Gastrocnemius medialis (tissue), 4 donors: ENCODE measurements at regions not wholly inside any gene's neighbourhood (a gene's known extent, or its start where the extent isn't known, plus 50 kb on each side); places are given as distances from the start of the nearest gene placed in this dataset.

ENCODE experiments used
- ATAC-seq, 2 donors: fragments of 150-250 bp; one replicate each; pipeline ENCODE4 v1.9.1; 2016
- DNase-seq, 2 donors: peaks; one replicate each; pipeline ENCODE4 v3.0.0-alpha.2; 2019
- H3K27ac ChIP-seq, 4 donors: fragments of 200-600 bp; sonication (generic); 1 replicate in 1 of 4; 2 replicates in 3 of 4; pipeline ENCODE4 v1.5.1; 2016 to 2018; ENCODE audit warnings: mild to moderate bottlenecking in 2 of 4, moderate library complexity in 1 of 4
- H3K27me3 ChIP-seq, 3 donors: fragments of 200-600 bp; sonication (generic) in 2 of 3; 1 replicate in 1 of 3; 2 replicates in 2 of 3; pipeline versions ENCODE4 v1.5.1 to v1.6.0; 2016 to 2019; ENCODE audit warnings: mild to moderate bottlenecking in 1 of 3, moderate library complexity in 1 of 3
- H3K36me3 ChIP-seq, 2 donors: fragments of 200-600 bp; sonication (generic) in 1 of 2; one replicate each; pipeline ENCODE4 v1.5.1; 2017 to 2018
- H3K4me1 ChIP-seq, 2 donors: fragments of 200-600 bp; sonication (generic) in 1 of 2; one replicate each; pipeline ENCODE4 v1.5.1; 2016 to 2017; ENCODE audit warnings: mild to moderate bottlenecking in 2 of 2
- H3K4me3 ChIP-seq, 4 donors: fragments of 200-600 bp; sonication (generic) in 3 of 4; 1 replicate in 1 of 4; 2 replicates in 3 of 4; pipeline ENCODE4 v1.5.1; 2016 to 2019; ENCODE audit warnings: mild to moderate bottlenecking in 2 of 4
- H3K9me3 ChIP-seq, 3 donors: fragments of 200-600 bp; sonication (generic) in 2 of 3; 1 replicate in 1 of 3; 2 replicates in 2 of 3; pipeline ENCODE4 v1.5.1; 2016 to 2019
- POLR2A ChIP-seq, 2 donors: fragments of 450-650 bp; IDR thresholded peaks; one replicate each; pipeline ENCODE4 v1.6.1; 2017; ENCODE audit warnings: antibody characterized with exemption in 2 of 2, mild to moderate bottlenecking in 2 of 2, moderate library complexity in 2 of 2
- in situ Hi-C, 4 donors: fragments of 200-750 bp; cut with MboI; loops; one replicate each; pipeline versions ENCODE4 v1.15.0 to v1.8.0; 2017; ENCODE audit warnings: low sequenced_read_pairs in 4 of 4
- intact Hi-C: fragments of 100-400 bp; cut with DNase I; formaldehyde crosslinking; loops from one replicate; pipeline ENCODE4 v1.15.1; 2023; ENCODE audit warnings: low total_unique reads
- TF ChIP-seq, protein P1 (sequence below), 5 experiments: fragments of 450-650 bp in 3 of 5; fragments of 200-600 bp in 2 of 5; sonication (generic) in 2 of 5; IDR thresholded peaks in 4 of 5; conservative IDR thresholded peaks in 1 of 5; 1 replicate in 4 of 5; 2 replicates in 1 of 5; pipeline ENCODE4 v1.5.1; 2016 to 2019; ENCODE audit warnings: antibody characterized with exemption in 5 of 5, mild to moderate bottlenecking in 3 of 5, moderate library complexity in 3 of 5

DNA sequence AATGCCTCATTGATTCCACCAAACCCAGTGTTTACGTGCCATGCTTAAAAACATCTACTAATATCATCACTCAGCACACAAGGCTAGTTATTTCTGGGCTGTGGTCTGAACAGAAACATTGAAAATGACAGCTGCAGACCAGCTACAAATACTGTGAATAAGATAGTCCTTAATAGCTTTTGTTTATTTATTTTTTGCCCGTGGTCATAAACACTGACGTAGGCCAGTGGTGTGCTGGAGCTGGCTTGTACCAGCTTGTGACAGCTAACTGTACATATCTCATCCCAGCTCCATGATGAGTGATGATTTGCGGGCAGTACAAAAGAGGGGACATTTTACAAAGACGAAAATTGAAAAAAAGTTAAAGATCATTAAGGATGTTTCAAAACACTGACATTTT is 1057.0 kb downstream of the EPHA7 start:
- Histone ChIP-seq H3K4me3 (no peak overlapping the region), H3K27ac (no peak overlapping the region), H3K9me3 (no peaks in the 10 kb centered on the region), H3K36me3 (no peaks in the 10 kb centered on the region), H3K4me1 (no peaks in the 10 kb centered on the region), H3K27me3 (no peaks in the 10 kb centered on the region)
- intact Hi-C loops (no loop called here), in situ Hi-C loops (no loop called here)
- TF ChIP-seq, protein P1, sequence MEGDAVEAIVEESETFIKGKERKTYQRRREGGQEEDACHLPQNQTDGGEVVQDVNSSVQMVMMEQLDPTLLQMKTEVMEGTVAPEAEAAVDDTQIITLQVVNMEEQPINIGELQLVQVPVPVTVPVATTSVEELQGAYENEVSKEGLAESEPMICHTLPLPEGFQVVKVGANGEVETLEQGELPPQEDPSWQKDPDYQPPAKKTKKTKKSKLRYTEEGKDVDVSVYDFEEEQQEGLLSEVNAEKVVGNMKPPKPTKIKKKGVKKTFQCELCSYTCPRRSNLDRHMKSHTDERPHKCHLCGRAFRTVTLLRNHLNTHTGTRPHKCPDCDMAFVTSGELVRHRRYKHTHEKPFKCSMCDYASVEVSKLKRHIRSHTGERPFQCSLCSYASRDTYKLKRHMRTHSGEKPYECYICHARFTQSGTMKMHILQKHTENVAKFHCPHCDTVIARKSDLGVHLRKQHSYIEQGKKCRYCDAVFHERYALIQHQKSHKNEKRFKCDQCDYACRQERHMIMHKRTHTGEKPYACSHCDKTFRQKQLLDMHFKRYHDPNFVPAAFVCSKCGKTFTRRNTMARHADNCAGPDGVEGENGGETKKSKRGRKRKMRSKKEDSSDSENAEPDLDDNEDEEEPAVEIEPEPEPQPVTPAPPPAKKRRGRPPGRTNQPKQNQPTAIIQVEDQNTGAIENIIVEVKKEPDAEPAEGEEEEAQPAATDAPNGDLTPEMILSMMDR (IDR thresholded peaks at IDR 0.05 in 4 of 5, conservative IDR thresholded peaks at IDR 0.05 in 1 of 5), result no peak
- no peak for TF ChIP-seq POLR2A (IDR thresholded peaks at IDR 0.05)
- ATAC-seq (no peak), DNase-seq (no peak)

DNA sequence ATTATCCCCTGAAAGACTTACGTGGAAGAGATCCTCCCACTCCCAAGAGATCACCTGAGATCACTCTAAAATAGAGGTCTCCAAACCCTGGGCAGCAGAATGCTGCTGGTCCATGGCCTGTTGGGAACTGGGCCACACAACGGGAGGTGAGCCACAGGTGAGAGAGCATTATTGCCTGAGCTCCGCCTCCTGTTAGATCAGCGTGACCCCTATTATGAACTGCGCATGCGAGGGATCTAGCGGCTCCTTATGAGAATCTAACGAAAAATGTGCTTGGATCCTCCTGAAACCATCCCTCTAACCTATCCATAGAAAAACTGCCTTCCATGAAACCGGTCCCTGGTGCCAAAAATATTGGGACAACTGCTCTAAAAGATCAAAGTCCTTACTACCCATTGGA is 1057.4 kb downstream of the EPHA7 start:
- Histone ChIP-seq H3K27me3 (no peaks in the 10 kb centered on the region), H3K27ac (no peak overlapping the region), H3K36me3 (no peaks in the 10 kb centered on the region), H3K4me3 (no peak overlapping the region), H3K9me3 (no peaks in the 10 kb centered on the region), H3K4me1 (no peaks in the 10 kb centered on the region)
- no peak for DNase-seq
- in situ Hi-C loops (no loop called here), intact Hi-C loops (no loop called here)
- no peak for ATAC-seq
- no peak for TF ChIP-seq POLR2A (IDR thresholded peaks at IDR 0.05)
- TF ChIP-seq, protein P1 (IDR thresholded peaks at IDR 0.05 in 4 of 5, conservative IDR thresholded peaks at IDR 0.05 in 1 of 5), result no peak

DNA sequence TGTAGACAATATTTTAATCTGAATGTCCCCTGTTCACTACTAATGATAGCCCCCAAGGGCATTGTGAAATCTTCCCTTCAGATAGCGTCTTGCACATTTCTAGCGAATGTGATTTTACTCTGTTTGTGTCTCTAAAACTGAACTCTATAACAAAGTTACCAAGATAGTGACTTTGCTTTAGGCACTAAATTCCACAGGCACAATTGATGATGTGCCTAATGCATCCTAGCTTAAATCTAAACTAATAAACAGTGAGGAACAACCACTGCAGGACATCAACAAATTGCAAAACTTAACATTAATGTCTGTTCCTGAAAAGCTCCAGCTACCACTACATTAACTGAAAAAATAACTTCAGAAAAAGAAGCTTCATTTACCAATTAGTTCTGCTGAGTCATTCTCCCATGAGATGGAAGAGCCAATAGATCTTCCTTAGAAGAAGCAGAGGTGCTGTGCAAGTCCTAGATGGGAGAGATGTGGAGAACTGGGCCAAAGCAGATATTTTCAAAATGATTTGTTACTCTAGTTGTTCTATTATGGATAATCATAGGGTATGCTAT is 1065.0 kb downstream of the EPHA7 start:
- H3K9me3 ChIP-seq, result no peaks in the 10 kb centered on the region
- no peak overlapping the region for H3K4me3 ChIP-seq
- no peaks in the 10 kb centered on the region for H3K4me1 ChIP-seq
- ATAC-seq, result no peak
- H3K27ac ChIP-seq, result no peak overlapping the region
- intact Hi-C loops (no loop called here), in situ Hi-C loops (no loop called here)
- no peaks in the 10 kb centered on the region for H3K36me3 ChIP-seq
- no peaks in the 10 kb centered on the region for H3K27me3 ChIP-seq
- no peak for DNase-seq
- TF ChIP-seq POLR2A (IDR thresholded peaks at IDR 0.05), result no peak
- TF ChIP-seq, protein P1 (IDR thresholded peaks at IDR 0.05 in 4 of 5, conservative IDR thresholded peaks at IDR 0.05 in 1 of 5), result no peak

DNA sequence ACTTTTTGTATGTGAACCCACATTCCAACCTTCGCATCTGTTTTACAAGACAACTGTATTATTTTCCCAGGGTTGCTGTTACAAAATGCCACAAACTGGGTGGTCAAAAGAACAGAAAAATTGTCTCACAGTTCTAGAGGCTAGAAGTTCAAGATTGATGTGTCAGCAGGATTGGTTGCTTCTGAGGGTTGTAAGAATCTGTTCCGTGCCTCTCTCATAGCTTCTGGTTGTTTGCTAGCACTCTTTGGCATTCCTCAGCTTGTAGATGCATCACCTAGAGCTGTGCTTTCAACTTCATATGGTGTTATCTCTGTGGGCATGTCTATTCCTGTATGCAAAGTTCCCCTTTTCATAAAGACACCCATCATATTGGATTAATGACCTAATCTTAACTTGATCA is 1067.2 kb downstream of the EPHA7 start:
- no peaks in the 10 kb centered on the region for H3K9me3 ChIP-seq
- in situ Hi-C loops (no loop called here), intact Hi-C loops (no loop called here)
- no peak overlapping the region for H3K4me3 ChIP-seq
- no peak for DNase-seq
- H3K4me1 ChIP-seq, result no peaks in the 10 kb centered on the region
- no peaks in the 10 kb centered on the region for H3K36me3 ChIP-seq
- TF ChIP-seq, protein P1 (IDR thresholded peaks at IDR 0.05 in 4 of 5, conservative IDR thresholded peaks at IDR 0.05 in 1 of 5), result no peak
- TF ChIP-seq POLR2A (IDR thresholded peaks at IDR 0.05), result no peak
- no peak for ATAC-seq
- no peaks in the 10 kb centered on the region for H3K27me3 ChIP-seq
- H3K27ac ChIP-seq, result no peak overlapping the region

DNA sequence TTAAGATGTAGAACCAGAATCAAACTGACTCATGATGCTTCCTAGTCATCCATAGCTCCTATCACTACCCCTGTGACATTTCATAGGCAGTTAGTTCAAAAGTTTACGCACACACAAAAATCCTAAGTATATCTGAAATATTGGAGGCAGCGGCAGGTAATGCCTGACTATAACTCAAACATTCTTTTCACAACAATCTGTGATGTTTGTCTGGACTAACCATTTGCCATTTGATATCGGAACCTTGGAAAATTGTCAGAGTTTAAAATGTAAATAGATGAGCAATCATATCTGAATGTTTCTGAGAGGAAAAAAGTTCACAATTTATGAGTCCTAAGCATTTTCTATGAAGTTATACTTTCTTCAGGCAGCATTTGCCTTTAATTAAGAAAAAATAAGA is 1078.2 kb downstream of the EPHA7 start:
- no peaks in the 10 kb centered on the region for H3K9me3 ChIP-seq
- intact Hi-C loops, result no loop called here
- TF ChIP-seq POLR2A (IDR thresholded peaks at IDR 0.05), result no peak
- TF ChIP-seq, protein P1 (IDR thresholded peaks at IDR 0.05 in 4 of 5, conservative IDR thresholded peaks at IDR 0.05 in 1 of 5), result no peak
- H3K4me1 ChIP-seq, result no peaks in the 10 kb centered on the region
- in situ Hi-C loops, result no loop called here
- H3K27ac ChIP-seq, result no peak overlapping the region
- no peaks in the 10 kb centered on the region for H3K27me3 ChIP-seq
- no peak for ATAC-seq
- H3K4me3 ChIP-seq, result no peak overlapping the region
- no peak for DNase-seq
- no peaks in the 10 kb centered on the region for H3K36me3 ChIP-seq
